Erythroblast (primary cell): ENCODE measurements at regions not wholly inside any gene's neighbourhood (a gene's known extent, or its start where the extent isn't known, plus 50 kb on each side); places are given as distances from the start of the nearest gene placed in this dataset.

Experiments
- GATA1 ChIP-seq: IDR thresholded peaks from 2 replicates; pipeline ENCODE4 v1.6.1; 2011; ENCODE audit warnings: low read depth, mild to moderate bottlenecking, control low read depth, low read length, moderate library complexity
- POLR2A ChIP-seq: IDR thresholded peaks from 2 replicates; pipeline ENCODE4 v1.6.1; 2011; ENCODE audit warnings: mild to moderate bottlenecking, low read length

DNA sequence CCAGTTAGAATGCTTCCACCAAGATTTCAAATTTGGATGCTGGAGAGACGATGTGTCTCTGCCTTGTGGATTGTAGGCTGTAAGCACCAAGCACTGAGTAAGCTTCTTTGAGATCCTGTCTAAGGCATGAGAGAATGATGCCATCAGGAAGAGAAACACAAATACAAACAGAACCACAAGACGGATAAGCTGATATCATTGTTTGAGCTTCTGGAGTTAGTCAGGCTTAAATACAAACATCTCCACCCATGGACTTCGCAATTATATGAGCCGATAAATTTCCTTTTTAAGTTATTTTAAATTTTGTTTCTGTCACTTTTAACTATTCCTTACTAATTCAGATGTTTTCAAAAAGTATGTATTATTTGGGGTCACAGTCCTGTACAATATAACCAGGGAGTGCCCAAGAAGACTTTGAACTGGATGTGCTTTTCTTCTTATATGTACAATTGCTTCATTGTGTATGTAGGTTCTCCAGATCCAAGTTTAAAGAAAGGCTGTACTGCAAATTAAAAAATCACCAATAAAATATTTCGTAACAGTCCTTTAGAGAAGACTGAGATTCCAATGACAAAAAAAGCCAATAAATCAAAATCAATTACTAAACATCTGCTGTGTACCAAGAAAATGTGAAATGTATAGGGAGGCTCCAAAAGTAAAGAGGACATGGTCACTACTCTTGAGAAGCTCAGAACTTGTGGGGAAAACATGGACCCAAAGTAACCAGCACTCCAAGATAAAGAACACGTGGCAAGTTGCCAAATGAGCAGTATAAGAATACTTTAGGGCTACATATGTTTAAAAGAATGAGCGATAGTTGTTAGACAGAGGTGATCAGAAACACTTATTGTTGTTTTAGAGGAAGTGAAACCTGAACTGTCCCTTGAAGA, 274.1 kb downstream of the ADAMTS20 start:
- TF ChIP-seq POLR2A, result no peak
- TF ChIP-seq GATA1, result no peak
